ENCODE measurements at regions not wholly inside any gene's neighbourhood (a gene's known extent, or its start where the extent isn't known, plus 50 kb on each side); places are given as distances from the start of the nearest gene placed in this dataset.
"Not testable (repeated sequence)": the region's sequence is repeated elsewhere in the genome, so short reads cannot be mapped to it uniquely, and the experiment has no call there.

- Histone ChIP-seq H3K4me1 (ENCODE audit: low read depth) (no peaks in the 10 kb centered on the region), H3K9me3 (peaks cover 12% of the 10 kb centered on the region), H3K4me3 (no peak overlapping the region), H3K36me3 (ENCODE audit: low read depth) (no peaks in the 10 kb centered on the region)
- DNase-seq (no peak), ATAC-seq (no peak)
- no peak for TF ChIP-seq CTCF (IDR thresholded peaks at IDR 0.05)
- intact Hi-C loops (cut with DNase I, micrococcal nuclease): no loop called here
Observed at GRCh38 chr7:19284136-19284535, 138.9 kb upstream of the FERD3L start.

DNA sequence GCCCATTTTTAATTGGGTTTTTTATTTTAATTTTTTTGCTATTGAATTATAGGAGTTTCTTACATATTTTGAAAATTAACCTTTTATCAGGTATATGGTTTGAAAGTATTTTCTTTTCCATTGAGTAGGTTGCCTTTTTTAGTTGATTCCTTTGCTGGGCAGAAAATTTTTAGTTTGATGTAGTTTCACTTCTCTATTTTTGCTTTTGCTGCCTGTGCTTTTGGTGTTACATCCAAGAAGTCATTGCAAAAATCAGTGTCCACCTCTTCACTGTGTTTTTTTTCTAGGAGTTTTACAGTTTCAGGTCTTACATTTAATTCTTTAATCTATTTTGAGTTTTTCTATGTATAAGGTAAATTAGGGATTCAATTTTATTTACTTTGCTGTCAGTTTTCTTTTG is 129.8 kb upstream of the FERD3L start:
- no peaks in the 10 kb centered on the region for H3K36me3 ChIP-seq (ENCODE audit: low read depth)
- intact Hi-C loops (cut with DNase I, micrococcal nuclease): no loop called here
- no peaks in the 10 kb centered on the region for H3K4me1 ChIP-seq (ENCODE audit: low read depth)
- no peak overlapping the region for H3K4me3 ChIP-seq
- ATAC-seq: no peak
- no peak for DNase-seq
- TF ChIP-seq CTCF (IDR thresholded peaks at IDR 0.05): no peak
- peaks cover 29% of the 10 kb centered on the region for H3K9me3 ChIP-seq

DNA sequence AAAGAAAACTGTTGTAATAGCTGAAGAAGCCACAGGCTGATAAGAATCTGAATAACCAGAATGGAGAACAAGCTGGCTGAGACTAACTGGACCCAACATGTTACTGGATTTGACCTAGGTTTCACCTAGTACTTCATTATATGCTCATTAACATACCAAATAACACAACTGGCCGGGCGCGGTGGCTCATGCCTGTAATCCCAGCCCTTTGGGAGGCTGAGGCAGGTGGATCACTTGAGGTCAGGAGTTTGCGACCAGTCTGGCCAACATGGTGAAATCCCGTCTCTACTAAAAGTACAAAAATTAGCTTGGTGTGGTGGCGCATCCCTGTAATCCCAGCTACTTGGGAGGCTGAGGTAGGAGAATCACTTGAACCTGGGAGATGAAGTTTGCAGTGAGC is 127.1 kb upstream of the FERD3L start:
- H3K4me1 ChIP-seq (ENCODE audit: low read depth); H3K4me3 ChIP-seq; H3K36me3 ChIP-seq (ENCODE audit: low read depth); DNase-seq; intact Hi-C loops (cut with DNase I, micrococcal nuclease); ATAC-seq: not testable (repeated sequence)
- peaks cover 23% of the 10 kb centered on the region for H3K9me3 ChIP-seq

- intact Hi-C loops (cut with DNase I, micrococcal nuclease): no loop called here
- H3K4me1 ChIP-seq (ENCODE audit: low read depth): no peaks in the 10 kb centered on the region
- no peak for TF ChIP-seq CTCF (IDR thresholded peaks at IDR 0.05)
- no peak for ATAC-seq
- peaks cover 31% of the 10 kb centered on the region for H3K9me3 ChIP-seq
- DNase-seq: no peak
- no peaks in the 10 kb centered on the region for H3K36me3 ChIP-seq (ENCODE audit: low read depth)
- no peak overlapping the region for H3K4me3 ChIP-seq
Observed at GRCh38 chr7:19269301-19269700, 124.1 kb upstream of the FERD3L start.

GRCh38 chr7:19268737-19269136 is 123.5 kb upstream of the FERD3L start:
- no peak for TF ChIP-seq CTCF (IDR thresholded peaks at IDR 0.05)
- Histone ChIP-seq H3K4me1 (ENCODE audit: low read depth) (no peaks in the 10 kb centered on the region), H3K36me3 (ENCODE audit: low read depth) (no peaks in the 10 kb centered on the region), H3K9me3 (peaks cover 34% of the 10 kb centered on the region), H3K4me3 (no peak overlapping the region)
- no peak for DNase-seq
- ATAC-seq: no peak
- intact Hi-C loops (cut with DNase I, micrococcal nuclease): no loop called here

DNA sequence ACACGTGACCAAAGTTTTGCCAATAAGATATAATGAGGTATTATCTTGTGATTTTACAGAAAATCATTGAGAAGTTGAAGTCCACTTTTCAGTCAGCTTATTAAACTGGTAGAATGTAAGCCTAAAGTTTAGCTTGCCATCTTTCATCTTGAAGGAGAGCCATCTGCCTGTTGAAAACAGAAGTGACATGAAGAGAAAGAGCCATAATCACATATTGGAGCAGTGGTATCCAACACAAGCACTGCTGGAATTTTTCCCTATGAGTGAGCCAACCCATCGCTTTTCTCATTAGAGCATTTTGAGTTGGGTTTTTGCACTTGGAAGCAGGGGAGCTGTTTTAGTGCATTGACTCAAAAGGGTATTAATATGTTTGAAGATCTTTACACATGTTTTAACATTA is 117.6 kb upstream of the FERD3L start:
- DNase-seq (no peak), ATAC-seq (no peak)
- Histone ChIP-seq H3K4me1 (ENCODE audit: low read depth) (no peaks in the 10 kb centered on the region), H3K4me3 (no peak overlapping the region), H3K36me3 (ENCODE audit: low read depth) (no peaks in the 10 kb centered on the region), H3K9me3 (peaks cover 23% of the 10 kb centered on the region)
- TF ChIP-seq CTCF (IDR thresholded peaks at IDR 0.05): no peak
- intact Hi-C loops (cut with DNase I, micrococcal nuclease): no loop called here
